ENCODE measurements at regions not wholly inside any gene's neighbourhood (a gene's known extent, or its start where the extent isn't known, plus 50 kb on each side); places are given as distances from the start of the nearest gene placed in this dataset.
A peak's percentile ranks its signal among the peaks of the same experiment; 100 is the strongest.

GRCh38 chr7:131087756-131088658 is 239.7 kb upstream of the MKLN1 start:
- Histone ChIP-seq H3K9ac (ENCODE audit: insufficient read depth in 1 of 2, low read length in 2 of 2) (no peak overlapping the region), H3K4me3 (no peak overlapping the region), H3K9me3 (ENCODE audit: control insufficient read depth in 4 of 4, insufficient read depth in 3 of 4, low read length in 3 of 4) (no peaks in the 10 kb centered on the region), H3K36me3 (ENCODE audit: control insufficient read depth in 4 of 4, insufficient read depth in 4 of 4, low read length in 4 of 4) (peaks cover 0 to 6% (median 0%) of the 10 kb centered on the region in 4 donors), H3K4me1 (ENCODE audit: control insufficient read depth in 5 of 5, insufficient read depth in 5 of 5, low read length in 5 of 5) (peaks cover 0 to 19% (median 0%) of the 10 kb centered on the region in 5 donors), H3K27ac (ENCODE audit: low read depth in 1 of 2, low read length in 1 of 2) (no peak overlapping the region), H3K27me3 (ENCODE audit: control insufficient read depth in 3 of 3, insufficient read depth in 3 of 3, low read length in 2 of 3) (peaks cover 0 to 6% (median 0%) of the 10 kb centered on the region in 3 donors)
- DNase-seq (no peak), ATAC-seq (ENCODE audit: insufficient read depth, low FRiP score) (no peak)
- 71 to 85% methylated on average over 8 of the region's 8 CpGs for WGBS, 2 donors
- no peak for TF ChIP-seq CTCF (IDR thresholded peaks at IDR 0.05; ENCODE audit: control extremely low read depth, extremely low read depth)

- 66 to 67% methylated on average over 2 of the region's 2 CpGs for whole genome bisulfite sequencing, 2 donors
Observed at GRCh38 chr7:131090188-131090587, 237.5 kb upstream of the MKLN1 start.

GRCh38 chr7:131090886-131091692 is 236.6 kb upstream of the MKLN1 start:
- WGBS, 2 donors: 83 to 90% methylated on average over 7 of the region's 7 CpGs
- H3K27ac ChIP-seq (ENCODE audit: low read depth in 1 of 2, low read length in 1 of 2): peak overlapping the region in 1 of 2 donors; percentile 16
- no peak overlapping the region for H3K9ac ChIP-seq (ENCODE audit: insufficient read depth in 1 of 2, low read length in 2 of 2)
- no peak overlapping the region for H3K4me3 ChIP-seq
- TF ChIP-seq CTCF (IDR thresholded peaks at IDR 0.05; ENCODE audit: control extremely low read depth, extremely low read depth): no peak
- DNase-seq: no peak
- ATAC-seq (ENCODE audit: insufficient read depth, low FRiP score): no peak
- no peaks in the 10 kb centered on the region for H3K9me3 ChIP-seq (ENCODE audit: control insufficient read depth in 4 of 4, insufficient read depth in 3 of 4, low read length in 3 of 4)
- peaks cover 0 to 8% (median 0%) of the 10 kb centered on the region in 4 donors for H3K36me3 ChIP-seq (ENCODE audit: control insufficient read depth in 4 of 4, insufficient read depth in 4 of 4, low read length in 4 of 4)
- peaks cover 0 to 23% (median 0%) of the 10 kb centered on the region in 5 donors for H3K4me1 ChIP-seq (ENCODE audit: control insufficient read depth in 5 of 5, insufficient read depth in 5 of 5, low read length in 5 of 5)
- peaks cover 0 to 6% (median 0%) of the 10 kb centered on the region in 3 donors for H3K27me3 ChIP-seq (ENCODE audit: control insufficient read depth in 3 of 3, insufficient read depth in 3 of 3, low read length in 2 of 3)

More at GRCh38 chr7:131090188-131090587, 237.5 kb upstream of the MKLN1 start:
- Histone ChIP-seq H3K9me3 (ENCODE audit: control insufficient read depth in 4 of 4, insufficient read depth in 3 of 4, low read length in 3 of 4) (no peaks in the 10 kb centered on the region), H3K9ac (ENCODE audit: insufficient read depth in 1 of 2, low read length in 2 of 2) (no peak overlapping the region), H3K36me3 (ENCODE audit: control insufficient read depth in 4 of 4, insufficient read depth in 4 of 4, low read length in 4 of 4) (peaks cover 0 to 8% (median 0%) of the 10 kb centered on the region in 4 donors), H3K4me1 (ENCODE audit: control insufficient read depth in 5 of 5, insufficient read depth in 5 of 5, low read length in 5 of 5) (peaks cover 0 to 20% (median 0%) of the 10 kb centered on the region in 5 donors), H3K4me3 (no peak overlapping the region), H3K27ac (ENCODE audit: low read depth in 1 of 2, low read length in 1 of 2) (no peak overlapping the region), H3K27me3 (ENCODE audit: control insufficient read depth in 3 of 3, insufficient read depth in 3 of 3, low read length in 2 of 3) (peaks cover 0 to 6% (median 0%) of the 10 kb centered on the region in 3 donors)
- ATAC-seq (ENCODE audit: insufficient read depth, low FRiP score) (no peak), DNase-seq (no peak)
- no peak for TF ChIP-seq CTCF (IDR thresholded peaks at IDR 0.05; ENCODE audit: control extremely low read depth, extremely low read depth)
